HPDE6-E6E7 (cell line): ENCODE measurements at regions not wholly inside any gene's neighbourhood (a gene's known extent, or its start where the extent isn't known, plus 50 kb on each side); places are given as distances from the start of the nearest gene placed in this dataset.
"Not testable (repeated sequence)": the region's sequence is repeated elsewhere in the genome, so short reads cannot be mapped to it uniquely, and the experiment has no call there.

ENCODE experiments used
- DNase-seq: peaks from one replicate; pipeline ENCODE4 v3.0.0; 2011; ENCODE audit warnings: missing footprints; ENCODE audit errors: extremely low spot score

- no peak for DNase-seq
These were observed 1256.6 kb upstream of the B3GALT2 start for GRCh38 chr1:194442901-194443575.

GRCh38 chr1:194437135-194437534 lies 1250.7 kb upstream of the B3GALT2 start:
- no peak for DNase-seq

- no peak for DNase-seq
These were observed 1244.7 kb upstream of the B3GALT2 start for GRCh38 chr1:194431121-194431520.

- DNase-seq = no peak
These were observed 1234.3 kb upstream of the B3GALT2 start for GRCh38 chr1:194420706-194421105.

GRCh38 chr1:194419721-194420120 lies 1233.3 kb upstream of the B3GALT2 start:
- no peak for DNase-seq

- no peak for DNase-seq
These were observed 1224.3 kb upstream of the B3GALT2 start for GRCh38 chr1:194410756-194411155.

- peak; percentile 6 for DNase-seq
These were observed 1220.8 kb upstream of the B3GALT2 start for GRCh38 chr1:194407238-194407637.

GRCh38 chr1:194394676-194395075 lies 1208.3 kb upstream of the B3GALT2 start:
- no peak for DNase-seq

GRCh38 chr1:194387531-194387930 lies 1201.1 kb upstream of the B3GALT2 start:
- DNase-seq = no peak

GRCh38 chr1:194378517-194378916 lies 1192.1 kb upstream of the B3GALT2 start:
- DNase-seq = no peak

GRCh38 chr1:194374649-194375048 lies 1188.2 kb upstream of the B3GALT2 start:
- DNase-seq = no peak

- DNase-seq = no peak
These were observed 1185.9 kb upstream of the B3GALT2 start for GRCh38 chr1:194372266-194372665.

GRCh38 chr1:194369622-194370021 lies 1183.2 kb upstream of the B3GALT2 start:
- no peak for DNase-seq

GRCh38 chr1:194369060-194369459 lies 1182.6 kb upstream of the B3GALT2 start:
- peak; percentile 1 for DNase-seq

GRCh38 chr1:194367121-194367520 lies 1180.7 kb upstream of the B3GALT2 start:
- no peak for DNase-seq

- DNase-seq = no peak
These were observed 1180.3 kb upstream of the B3GALT2 start for GRCh38 chr1:194366705-194367104.

- DNase-seq = no peak
These were observed 1175.9 kb upstream of the B3GALT2 start for GRCh38 chr1:194362327-194362726.

- no peak for DNase-seq
These were observed 1175.1 kb upstream of the B3GALT2 start for GRCh38 chr1:194361374-194362131.

- DNase-seq = no peak
These were observed 1171.8 kb upstream of the B3GALT2 start for GRCh38 chr1:194358208-194358581.

- not testable (repeated sequence) for DNase-seq
These were observed 1171.3 kb upstream of the B3GALT2 start for GRCh38 chr1:194357573-194358207.

- no peak for DNase-seq
These were observed 1169.2 kb upstream of the B3GALT2 start for GRCh38 chr1:194355488-194356106.

GRCh38 chr1:194353121-194353520 lies 1166.7 kb upstream of the B3GALT2 start:
- no peak for DNase-seq
